Loucy (cell line): ENCODE measurements at regions not wholly inside any gene's neighbourhood (a gene's known extent, or its start where the extent isn't known, plus 50 kb on each side); places are given as distances from the start of the nearest gene placed in this dataset.

Experiments
- H2AFZ ChIP-seq: fragments of 200-600 bp; sonication (generic); 2 replicates; pipeline ENCODE4 v1.6.0; 2016; ENCODE audit warnings: antibody characterized with exemption, mild to moderate bottlenecking, low read length, moderate library complexity
- H3F3A ChIP-seq: fragments of 200-600 bp; 2 replicates; pipeline ENCODE4 v1.6.0; 2016; ENCODE audit warnings: antibody characterized with exemption, low read depth, mild to moderate bottlenecking
- H3K27me3 ChIP-seq: fragments of 200-600 bp; sonication (generic); 2 replicates; pipeline ENCODE4 v1.6.1; 2014; ENCODE audit warnings: low read length, mild to moderate bottlenecking; ENCODE audit not compliant: insufficient read depth, poor library complexity, severe bottlenecking
- H3K36me3 ChIP-seq: fragments of 200-600 bp; sonication (generic); 2 replicates; pipeline ENCODE4 v1.6.1; 2016; ENCODE audit warnings: low read length; ENCODE audit not compliant: insufficient read depth
- H3K4me1 ChIP-seq: fragments of 200-600 bp; sonication (generic); 2 replicates; pipeline ENCODE4 v1.5.1; 2014; ENCODE audit warnings: low read length, mild to moderate bottlenecking; ENCODE audit not compliant: insufficient read depth, poor library complexity, severe bottlenecking
- H3K4me2 ChIP-seq: fragments of 200-600 bp; sonication (generic); 2 replicates; pipeline ENCODE4 v1.6.0; 2014; ENCODE audit warnings: antibody characterized with exemption, low read length, low read depth, mild to moderate bottlenecking; ENCODE audit not compliant: poor library complexity, severe bottlenecking
- H3K4me3 ChIP-seq: fragments of 200-600 bp; sonication (generic); 2 replicates; pipeline ENCODE4 v1.5.1; 2014; ENCODE audit warnings: low read length, mild to moderate bottlenecking, mixed read lengths; ENCODE audit not compliant: poor library complexity, severe bottlenecking
- H3K79me2 ChIP-seq: fragments of 200-600 bp; sonication (generic); 2 replicates; pipeline ENCODE4 v1.6.1; 2014; ENCODE audit warnings: low read length; ENCODE audit not compliant: insufficient read depth
- H3K9ac ChIP-seq: fragments of 200-600 bp; sonication (generic); 2 replicates; pipeline ENCODE4 v1.6.0; 2014; ENCODE audit warnings: mild to moderate bottlenecking, low read depth, low read length, moderate library complexity; ENCODE audit not compliant: poor library complexity, severe bottlenecking
- H3K9me2 ChIP-seq: fragments of 200-600 bp; sonication (generic); replicated peaks from 2 replicates; pipeline ENCODE4 v1.6.1; 2016; ENCODE audit warnings: low read depth, low read length, mixed read lengths
- H3K9me3 ChIP-seq: fragments of 200-600 bp; sonication (generic); 2 replicates; pipeline ENCODE4 v1.6.1; 2014; ENCODE audit warnings: mild to moderate bottlenecking, antibody characterized with exemption, low read length, low read depth; ENCODE audit not compliant: insufficient read depth
- H4K20me1 ChIP-seq: fragments of 200-600 bp; sonication (generic); 2 replicates; pipeline ENCODE4 v1.6.0; 2014; ENCODE audit warnings: antibody characterized with exemption, low read length, mild to moderate bottlenecking; ENCODE audit not compliant: insufficient read depth, poor library complexity, severe bottlenecking
- CTCF ChIP-seq: fragments of 200-600 bp; sonication (generic); conservative IDR thresholded peaks from 2 replicates; pipeline ENCODE4 v1.5.1; 2014; ENCODE audit warnings: mild to moderate bottlenecking, antibody characterized with exemption, low read length
- EZH2phosphoT487 ChIP-seq: fragments of 200-600 bp; IDR thresholded peaks from 2 replicates; pipeline ENCODE4 v1.6.1; 2018; ENCODE audit warnings: antibody characterized with exemption, mild to moderate bottlenecking, moderate library complexity, borderline replicate concordance

GRCh38 chr18:39178166-39178565, 1612.6 kb upstream of the CELF4 start:
- no peaks in the 10 kb centered on the region for H3F3A ChIP-seq
- H3K4me1 ChIP-seq: no peaks in the 10 kb centered on the region
- H3K9me2 ChIP-seq: no peaks in the 10 kb centered on the region
- no peak overlapping the region for H3K4me3 ChIP-seq
- H3K79me2 ChIP-seq: no peaks in the 10 kb centered on the region
- no peak for TF ChIP-seq CTCF
- no peak overlapping the region for H2AFZ ChIP-seq
- no peak overlapping the region for H3K4me2 ChIP-seq
- H3K27me3 ChIP-seq: no peaks in the 10 kb centered on the region
- no peaks in the 10 kb centered on the region for H3K36me3 ChIP-seq
- no peaks in the 10 kb centered on the region for H4K20me1 ChIP-seq
- H3K9me3 ChIP-seq: no peaks in the 10 kb centered on the region
- H3K9ac ChIP-seq: no peak overlapping the region

GRCh38 chr18:39172695-39173421, 1607.3 kb upstream of the CELF4 start:
- Histone ChIP-seq H4K20me1 (no peaks in the 10 kb centered on the region), H3K9me2 (no peaks in the 10 kb centered on the region), H2AFZ (no peak overlapping the region), H3K9me3 (no peaks in the 10 kb centered on the region), H3K4me3 (no peak overlapping the region), H3K79me2 (no peaks in the 10 kb centered on the region), H3K36me3 (no peaks in the 10 kb centered on the region), H3K27me3 (no peaks in the 10 kb centered on the region), H3K4me2 (no peak overlapping the region), H3F3A (no peaks in the 10 kb centered on the region), H3K9ac (no peak overlapping the region), H3K4me1 (no peaks in the 10 kb centered on the region)
- TF ChIP-seq CTCF (no peak), EZH2phosphoT487 (no peak)

GRCh38 chr18:39168723-39169122, 1603.1 kb upstream of the CELF4 start:
- no peaks in the 10 kb centered on the region for H3K36me3 ChIP-seq
- no peak overlapping the region for H3K4me2 ChIP-seq
- H3F3A ChIP-seq: no peaks in the 10 kb centered on the region
- H3K4me3 ChIP-seq: no peak overlapping the region
- H3K9ac ChIP-seq: no peak overlapping the region
- no peaks in the 10 kb centered on the region for H3K79me2 ChIP-seq
- H3K9me3 ChIP-seq: no peaks in the 10 kb centered on the region
- no peak overlapping the region for H2AFZ ChIP-seq
- TF ChIP-seq EZH2phosphoT487 (no peak), CTCF (no peak)
- no peaks in the 10 kb centered on the region for H3K4me1 ChIP-seq
- H3K9me2 ChIP-seq: no peaks in the 10 kb centered on the region
- H4K20me1 ChIP-seq: no peaks in the 10 kb centered on the region
- H3K27me3 ChIP-seq: no peaks in the 10 kb centered on the region
